ENCODE measurements at regions not wholly inside any gene's neighbourhood (a gene's known extent, or its start where the extent isn't known, plus 50 kb on each side); places are given as distances from the start of the nearest gene placed in this dataset.

- no peak for TF ChIP-seq RARB (CRISPR knock-in tag; IDR thresholded peaks at IDR 0.05)
- TF ChIP-seq ZNF8 (CRISPR knock-in tag; IDR thresholded peaks at IDR 0.05), result peak; percentile 56; the same call in 1 of the 2 replicates
- no peak for ATAC-seq
Observed at GRCh38 chr3:170737498-170738162, 132.4 kb downstream of the RPL22L1 start.

GRCh38 chr3:170735821-170736220 lies 134.2 kb downstream of the RPL22L1 start:
- ATAC-seq, result no peak
- no peak for TF ChIP-seq PPARA (CRISPR knock-in tag; IDR thresholded peaks at IDR 0.05; ENCODE audit: borderline replicate concordance)

- TF ChIP-seq SNAI2 (CRISPR knock-in tag; IDR thresholded peaks at IDR 0.05), result no peak
- TF ChIP-seq, protein P1, sequence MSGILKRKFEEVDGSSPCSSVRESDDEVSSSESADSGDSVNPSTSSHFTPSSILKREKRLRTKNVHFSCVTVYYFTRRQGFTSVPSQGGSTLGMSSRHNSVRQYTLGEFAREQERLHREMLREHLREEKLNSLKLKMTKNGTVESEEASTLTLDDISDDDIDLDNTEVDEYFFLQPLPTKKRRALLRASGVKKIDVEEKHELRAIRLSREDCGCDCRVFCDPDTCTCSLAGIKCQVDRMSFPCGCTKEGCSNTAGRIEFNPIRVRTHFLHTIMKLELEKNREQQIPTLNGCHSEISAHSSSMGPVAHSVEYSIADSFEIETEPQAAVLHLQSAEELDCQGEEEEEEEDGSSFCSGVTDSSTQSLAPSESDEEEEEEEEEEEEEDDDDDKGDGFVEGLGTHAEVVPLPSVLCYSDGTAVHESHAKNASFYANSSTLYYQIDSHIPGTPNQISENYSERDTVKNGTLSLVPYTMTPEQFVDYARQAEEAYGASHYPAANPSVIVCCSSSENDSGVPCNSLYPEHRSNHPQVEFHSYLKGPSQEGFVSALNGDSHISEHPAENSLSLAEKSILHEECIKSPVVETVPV (CRISPR knock-in tag; IDR thresholded peaks at IDR 0.05), result no peak
- ATAC-seq, result no peak
Observed at GRCh38 chr3:170734735-170735065, 135.3 kb downstream of the RPL22L1 start.

DNA sequence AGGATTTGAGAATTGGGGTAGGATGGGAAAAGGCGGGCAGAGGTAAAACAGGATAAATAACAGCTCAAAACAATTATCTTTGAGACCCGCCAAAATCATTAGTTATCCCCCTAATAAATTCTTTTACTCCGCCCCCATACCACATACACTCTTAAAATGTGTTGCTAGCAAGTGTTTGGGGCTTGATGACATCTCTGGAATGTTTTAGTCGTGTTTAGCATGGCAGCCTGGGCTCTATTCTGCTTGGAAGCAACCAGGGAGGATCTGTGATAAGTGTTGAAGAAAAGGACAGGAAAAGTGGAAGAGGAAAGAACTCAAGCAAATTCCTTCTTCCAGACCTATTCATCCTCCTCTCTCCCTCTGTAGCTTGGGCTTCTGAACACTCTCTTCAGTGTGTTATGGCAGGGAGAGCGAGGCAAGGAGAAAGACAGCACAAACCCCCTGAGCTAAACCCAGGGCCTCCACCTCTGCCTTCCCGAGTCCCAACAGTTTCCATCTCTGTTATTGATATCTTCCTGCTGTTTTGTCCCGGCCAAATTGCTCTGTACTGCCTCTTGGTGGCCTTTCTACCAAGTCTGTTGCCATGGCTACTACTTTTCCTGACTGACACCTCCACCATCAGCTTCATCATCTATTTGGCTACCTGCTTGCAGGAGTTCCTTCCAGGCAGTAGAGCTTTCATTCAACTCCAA lies 135.8 kb downstream of the RPL22L1 start:
- TF ChIP-seq RARB (CRISPR knock-in tag; IDR thresholded peaks at IDR 0.05) (no peak), TOX (CRISPR knock-in tag; IDR thresholded peaks at IDR 0.05; ENCODE audit: borderline replicate concordance) (no peak), ZNF565 (CRISPR knock-in tag; conservative IDR thresholded peaks at IDR 0.05; ENCODE audit: low read depth) (no peak), SNAI2 (CRISPR knock-in tag; IDR thresholded peaks at IDR 0.05) (no peak), OSR1 (CRISPR knock-in tag; IDR thresholded peaks at IDR 0.05) (no peak), ZC3H10 (CRISPR knock-in tag; IDR thresholded peaks at IDR 0.05) (no peak), GLIS3 (CRISPR knock-in tag; IDR thresholded peaks at IDR 0.05) (no peak), PPARA (CRISPR knock-in tag; IDR thresholded peaks at IDR 0.05; ENCODE audit: borderline replicate concordance) (no peak), ISL1 (CRISPR knock-in tag; IDR thresholded peaks at IDR 0.05) (no peak), CREB5 (CRISPR knock-in tag; IDR thresholded peaks at IDR 0.05; ENCODE audit: low read depth) (no peak), ZFP3 (CRISPR knock-in tag; IDR thresholded peaks at IDR 0.05) (no peak), ZNF70 (CRISPR knock-in tag; IDR thresholded peaks at IDR 0.05) (no peak), CSDC2 (CRISPR knock-in tag; IDR thresholded peaks at IDR 0.05) (no peak)
- TF ChIP-seq, protein P1 (CRISPR knock-in tag; IDR thresholded peaks at IDR 0.05), result no peak
- no peak for ATAC-seq

GRCh38 chr3:170732660-170733245 lies 137.2 kb downstream of the RPL22L1 start:
- TF ChIP-seq ZC3H10 (CRISPR knock-in tag; IDR thresholded peaks at IDR 0.05), result no peak
- TF ChIP-seq ZFP3 (CRISPR knock-in tag; IDR thresholded peaks at IDR 0.05), result no peak
- no peak for TF ChIP-seq CSDC2 (CRISPR knock-in tag; IDR thresholded peaks at IDR 0.05)
- TF ChIP-seq, protein P1 (CRISPR knock-in tag; IDR thresholded peaks at IDR 0.05), result no peak
- TF ChIP-seq TCF4 (CRISPR knock-in tag; IDR thresholded peaks at IDR 0.05; ENCODE audit: borderline replicate concordance), result no peak
- TF ChIP-seq CREB5 (CRISPR knock-in tag; IDR thresholded peaks at IDR 0.05; ENCODE audit: low read depth), result no peak
- no peak for TF ChIP-seq TSHZ2 (CRISPR knock-in tag; IDR thresholded peaks at IDR 0.05)
- no peak for TF ChIP-seq PATZ1 (CRISPR knock-in tag; IDR thresholded peaks at IDR 0.05; ENCODE audit: borderline replicate concordance)
- ATAC-seq, result no peak

All from SK-N-SH treated with all-trans-retinoic acid at 6 μM for 48 hours (cell line).